Lower leg skin (tissue), 3 donors: ENCODE measurements at regions not wholly inside any gene's neighbourhood (a gene's known extent, or its start where the extent isn't known, plus 50 kb on each side); places are given as distances from the start of the nearest gene placed in this dataset.

Source experiments
- POLR2A ChIP-seq, 2 donors: fragments of 450-650 bp; IDR thresholded peaks; one replicate each; pipeline ENCODE4 v1.6.1; 2016 to 2017; ENCODE audit warnings: antibody characterized with exemption in 2 of 2, mild to moderate bottlenecking in 1 of 2, moderate library complexity in 1 of 2
- TF ChIP-seq, protein P1 (sequence below), 3 donors: fragments of 450-650 bp; IDR thresholded peaks; one replicate each; pipeline ENCODE4 v1.5.1; 2016; ENCODE audit warnings: antibody characterized with exemption in 3 of 3, mild to moderate bottlenecking in 3 of 3, moderate library complexity in 2 of 3

GRCh38 chr2:16361261-16361995 lies 304.2 kb downstream of the CYRIA start:
- TF ChIP-seq, protein P1, sequence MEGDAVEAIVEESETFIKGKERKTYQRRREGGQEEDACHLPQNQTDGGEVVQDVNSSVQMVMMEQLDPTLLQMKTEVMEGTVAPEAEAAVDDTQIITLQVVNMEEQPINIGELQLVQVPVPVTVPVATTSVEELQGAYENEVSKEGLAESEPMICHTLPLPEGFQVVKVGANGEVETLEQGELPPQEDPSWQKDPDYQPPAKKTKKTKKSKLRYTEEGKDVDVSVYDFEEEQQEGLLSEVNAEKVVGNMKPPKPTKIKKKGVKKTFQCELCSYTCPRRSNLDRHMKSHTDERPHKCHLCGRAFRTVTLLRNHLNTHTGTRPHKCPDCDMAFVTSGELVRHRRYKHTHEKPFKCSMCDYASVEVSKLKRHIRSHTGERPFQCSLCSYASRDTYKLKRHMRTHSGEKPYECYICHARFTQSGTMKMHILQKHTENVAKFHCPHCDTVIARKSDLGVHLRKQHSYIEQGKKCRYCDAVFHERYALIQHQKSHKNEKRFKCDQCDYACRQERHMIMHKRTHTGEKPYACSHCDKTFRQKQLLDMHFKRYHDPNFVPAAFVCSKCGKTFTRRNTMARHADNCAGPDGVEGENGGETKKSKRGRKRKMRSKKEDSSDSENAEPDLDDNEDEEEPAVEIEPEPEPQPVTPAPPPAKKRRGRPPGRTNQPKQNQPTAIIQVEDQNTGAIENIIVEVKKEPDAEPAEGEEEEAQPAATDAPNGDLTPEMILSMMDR (IDR thresholded peaks at IDR 0.05), result no peak
- TF ChIP-seq POLR2A (IDR thresholded peaks at IDR 0.05), result no peak
